ENCODE measurements at regions not wholly inside any gene's neighbourhood (a gene's known extent, or its start where the extent isn't known, plus 50 kb on each side); places are given as distances from the start of the nearest gene placed in this dataset.

DNA sequence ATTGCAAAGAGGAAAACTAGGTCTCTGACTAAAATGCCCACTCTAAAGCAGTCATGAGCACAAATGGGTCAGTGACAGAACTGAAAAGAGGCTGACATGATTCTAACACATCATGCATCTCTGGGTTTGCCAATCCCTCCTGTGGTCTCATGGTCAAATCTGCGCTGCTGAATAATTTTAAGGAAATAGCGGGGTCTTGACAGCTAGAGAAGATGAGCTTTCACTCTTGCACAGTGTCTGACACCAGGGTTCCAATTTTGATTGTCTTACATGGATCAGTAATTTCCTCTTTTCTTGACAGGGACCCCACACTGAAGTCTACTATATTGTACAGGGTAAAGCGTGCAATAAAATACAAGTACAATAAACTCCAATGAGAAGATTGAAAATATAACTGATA lies 236.8 kb upstream of the CNR1 start:
- TF ChIP-seq CTCF (IDR thresholded peaks at IDR 0.05) (no peak), POLR2A (IDR thresholded peaks at IDR 0.05) (no peak)
